IMR-90 (cell line): ENCODE measurements at regions not wholly inside any gene's neighbourhood (a gene's known extent, or its start where the extent isn't known, plus 50 kb on each side); places are given as distances from the start of the nearest gene placed in this dataset.

Experiments
- ATAC-seq: fragments of 200-7000 bp; cut with Tn5 transposase; 2 replicates; pipeline ENCODE4 v1.9.1; 2020; ENCODE audit warnings: low read depth, mild to moderate bottlenecking, moderate library complexity
- BruUV-seq: library from RNA; stranded (reverse); fragments of 400-500 nt; replicated peaks from 2 replicates; lab custom pipeline; 2021; lab: Mats Ljungman, UMichigan
- CTCF ChIA-PET: fragments of 300-600 bp; formaldehyde crosslinking; extraction: SDS; loops from one replicate; lab custom pipeline; 2021; ENCODE audit warnings: antibody characterized with exemption; lab: Yijun Ruan, JAX
- POLR2A ChIA-PET: fragments of 300-600 bp; sonication (Branson Sonifier 250); formaldehyde crosslinking; loops from one replicate; lab custom pipeline; 2022; ENCODE audit warnings: antibody characterized with exemption; ENCODE audit not compliant: unreplicated experiment; lab: Charles Lee
- DNase-seq: peaks from one replicate; pipeline ENCODE4 v3.0.0; 2013
- H2AFZ ChIP-seq: replicated peaks from 2 replicates; pipeline ENCODE3; 2013; ENCODE audit warnings: low read length, mild to moderate bottlenecking; ENCODE audit not compliant: poor library complexity
- H2AK5ac ChIP-seq: 2 replicates; pipeline ENCODE4 v1.6.1; 2013; ENCODE audit warnings: low read depth, low read length, inconsistent platforms
- H2AK9ac ChIP-seq: replicated peaks from 2 replicates; pipeline ENCODE3; 2013; ENCODE audit warnings: mild to moderate bottlenecking, low read depth, low read length, moderate library complexity; ENCODE audit not compliant: poor library complexity
- H2BK120ac ChIP-seq: 2 replicates; pipeline ENCODE4 v1.6.1; 2013; ENCODE audit warnings: low read depth, low read length, inconsistent platforms
- H2BK15ac ChIP-seq: 3 replicates; pipeline ENCODE4 v1.6.1; 2013; ENCODE audit warnings: low read depth, low read length, inconsistent platforms
- H2BK20ac ChIP-seq: 2 replicates; pipeline ENCODE4 v1.6.1; 2013; ENCODE audit warnings: low read depth, mild to moderate bottlenecking, inconsistent platforms, low read length, moderate library complexity
- H2BK5ac ChIP-seq: 2 replicates; pipeline ENCODE4 v1.6.1; 2013; ENCODE audit warnings: mild to moderate bottlenecking, low read depth, low read length, inconsistent platforms; ENCODE audit not compliant: poor library complexity, severe bottlenecking
- H3K14ac ChIP-seq: replicated peaks from 2 replicates; pipeline ENCODE4 v1.6.1; 2013; ENCODE audit warnings: low read depth, low read length, inconsistent platforms
- H3K18ac ChIP-seq: 2 replicates; pipeline ENCODE4 v1.6.1; 2013; ENCODE audit warnings: low read depth, low read length, control low read depth
- H3K23ac ChIP-seq: 2 replicates; pipeline ENCODE4 v1.6.1; 2013; ENCODE audit warnings: low read depth, low read length, inconsistent platforms
- H3K27ac ChIP-seq: 2 replicates; pipeline ENCODE4 v1.5.1; 2013; ENCODE audit warnings: mild to moderate bottlenecking, control low read depth, low read length; ENCODE audit not compliant: insufficient read depth
- H3K27me3 ChIP-seq: 2 replicates; pipeline ENCODE4 v1.6.1; 2013; ENCODE audit warnings: low read length; ENCODE audit not compliant: control insufficient read depth, insufficient read depth
- H3K36me3 ChIP-seq: 2 replicates; pipeline ENCODE4 v1.6.1; 2013; ENCODE audit warnings: low read length, mixed read lengths; ENCODE audit not compliant: control insufficient read depth, insufficient read depth
- H3K4ac ChIP-seq: 2 replicates; pipeline ENCODE4 v1.6.1; 2013; ENCODE audit warnings: low read depth, low read length, inconsistent platforms
- H3K4me1 ChIP-seq: 2 replicates; pipeline ENCODE4 v1.6.1; 2013; ENCODE audit warnings: low read length, mixed read lengths; ENCODE audit not compliant: control insufficient read depth, insufficient read depth
- H3K4me2 ChIP-seq: 2 replicates; pipeline ENCODE4 v1.6.1; 2013; ENCODE audit warnings: low read depth, mild to moderate bottlenecking, control low read depth, low read length, moderate library complexity
- H3K4me3 ChIP-seq: 2 replicates; pipeline ENCODE4 v1.5.1; 2013; ENCODE audit warnings: low read depth, mild to moderate bottlenecking, control low read depth, low read length, moderate library complexity; ENCODE audit not compliant: insufficient read depth
- H3K56ac ChIP-seq: 2 replicates; pipeline ENCODE4 v1.6.1; 2013; ENCODE audit warnings: low read length, inconsistent platforms; ENCODE audit not compliant: insufficient read depth; ENCODE audit errors: extremely low read depth
- H3K79me1 ChIP-seq, 2 experiments: 2 replicates each; pipeline ENCODE4 v1.6.1; 2013; ENCODE audit warnings: low read length in 2 of 2, inconsistent platforms in 1 of 2, low read depth in 1 of 2
- H3K9ac ChIP-seq: 2 replicates; pipeline ENCODE4 v1.6.1; 2013; ENCODE audit warnings: low read depth, low read length, control low read depth
- H3K9me1 ChIP-seq: 2 replicates; pipeline ENCODE4 v1.6.1; 2013; ENCODE audit warnings: low read length, inconsistent platforms; ENCODE audit not compliant: insufficient read depth
- H3K9me3 ChIP-seq: 2 replicates; pipeline ENCODE4 v1.6.1; 2013; ENCODE audit warnings: low read length; ENCODE audit not compliant: control insufficient read depth, insufficient read depth
- H4K20me1 ChIP-seq: 2 replicates; pipeline ENCODE4 v1.6.1; 2013; ENCODE audit warnings: low read length, inconsistent platforms; ENCODE audit not compliant: insufficient read depth
- H4K5ac ChIP-seq: 2 replicates; pipeline ENCODE4 v1.6.1; 2013; ENCODE audit warnings: mild to moderate bottlenecking, low read depth, low read length, control low read depth
- H4K8ac ChIP-seq, 2 experiments: 2 replicates each; pipeline ENCODE4 v1.6.1; 2013; ENCODE audit warnings: low read depth in 2 of 2, low read length in 2 of 2, control low read depth in 1 of 2, inconsistent platforms in 1 of 2
- H4K91ac ChIP-seq: 2 replicates; pipeline ENCODE4 v1.6.1; 2013; ENCODE audit warnings: low read depth, low read length, inconsistent platforms; ENCODE audit not compliant: insufficient read depth
- BHLHE40 ChIP-seq: fragments of 150-350 bp; IDR thresholded peaks from 2 replicates; pipeline ENCODE4 v1.6.1; 2016; ENCODE audit warnings: mild to moderate bottlenecking, low read depth, low read length
- CEBPB ChIP-seq: IDR thresholded peaks from 2 replicates; pipeline ENCODE4 v1.6.1; 2012; ENCODE audit warnings: low read depth, low read length, improper control_type of control experiment
- CHD1 ChIP-seq: IDR thresholded peaks from 2 replicates; pipeline ENCODE4 v1.6.1; 2012; ENCODE audit warnings: low read depth, low read length, improper control_type of control experiment
- CTCF ChIP-seq: conservative IDR thresholded peaks from 2 replicates; pipeline ENCODE4 v1.5.1; 2012; ENCODE audit warnings: mild to moderate bottlenecking, low read depth, low read length, improper control_type of control experiment
- ELK1 ChIP-seq: fragments of 150-350 bp; IDR thresholded peaks from 2 replicates; pipeline ENCODE4 v1.6.1; 2016; ENCODE audit warnings: low read depth, mild to moderate bottlenecking, low read length, moderate library complexity, borderline replicate concordance
- FOS ChIP-seq: fragments of 150-350 bp; IDR thresholded peaks from 2 replicates; pipeline ENCODE4 v1.6.1; 2016; ENCODE audit warnings: low read depth, low read length
- MAFK ChIP-seq: IDR thresholded peaks from 2 replicates; pipeline ENCODE4 v1.6.1; 2012; ENCODE audit warnings: low read depth, low read length, improper control_type of control experiment
- MAZ ChIP-seq: IDR thresholded peaks from 2 replicates; pipeline ENCODE4 v1.6.1; 2012; ENCODE audit warnings: low read depth, mild to moderate bottlenecking, low read length, improper control_type of control experiment, moderate library complexity, borderline replicate concordance
- MXI1 ChIP-seq: IDR thresholded peaks from 2 replicates; pipeline ENCODE4 v1.6.1; 2012; ENCODE audit warnings: low read depth, mild to moderate bottlenecking, low read length, moderate library complexity, borderline replicate concordance
- NFE2L2 ChIP-seq: fragments of 150-350 bp; IDR thresholded peaks from 2 replicates; pipeline ENCODE4 v1.6.1; 2016; ENCODE audit warnings: low read depth, mild to moderate bottlenecking, low read length
- POLR2A ChIP-seq: IDR thresholded peaks from 2 replicates; pipeline ENCODE4 v1.6.1; 2012; ENCODE audit warnings: mild to moderate bottlenecking, low read depth, low read length
- RAD21 ChIP-seq: IDR thresholded peaks from 2 replicates; pipeline ENCODE4 v1.6.1; 2012; ENCODE audit warnings: low read length, improper control_type of control experiment
- SMC3 ChIP-seq: fragments of 150-350 bp; IDR thresholded peaks from 2 replicates; pipeline ENCODE4 v1.6.1; 2016; ENCODE audit warnings: low read depth, mild to moderate bottlenecking, antibody characterized with exemption, low read length, moderate library complexity
- USF2 ChIP-seq: fragments of 150-350 bp; IDR thresholded peaks from 2 replicates; pipeline ENCODE4 v1.6.1; 2017; ENCODE audit warnings: mild to moderate bottlenecking, antibody characterized with exemption, low read length, low read depth
- dilution Hi-C: fragments of 300-500 bp; cut with HindIII; formaldehyde crosslinking; loops from one replicate; pipeline ENCODE4 v1.14.3; 2018; ENCODE audit warnings: low sequenced_read_pairs; ENCODE audit not compliant: unreplicated experiment
- in situ Hi-C: fragments of 300-500 bp; cut with MboI; formaldehyde crosslinking; loops from 3 replicates; pipeline ENCODE4 v1.14.3; 2019; ENCODE audit warnings: low sequenced_read_pairs, inconsistent platforms, mixed read lengths
- intact Hi-C: fragments of 100-400 bp; cut with micrococcal nuclease; formaldehyde crosslinking; loops from 2 replicates; pipeline ENCODE4 v1.10.0; 2022

- dilution Hi-C loops: no loop called here
- Histone ChIP-seq H4K5ac (no peak overlapping the region), H3K14ac (no peak overlapping the region), H2AK9ac (no peak overlapping the region), H3K27ac (no peak overlapping the region), H3K23ac (no peak overlapping the region), H3K36me3 (no peaks in the 10 kb centered on the region), H4K8ac (no peak overlapping the region), H3K4ac (no peak overlapping the region), H4K20me1 (no peaks in the 10 kb centered on the region), H2BK5ac (no peak overlapping the region), H3K56ac (no peak overlapping the region), H2BK120ac (no peak overlapping the region), H4K91ac (no peak overlapping the region), H3K79me1 (no peaks in the 10 kb centered on the region), H2AFZ (no peak overlapping the region), H3K4me3 (no peak overlapping the region), H2AK5ac (no peak overlapping the region), H3K27me3 (no peaks in the 10 kb centered on the region), H3K4me1 (no peaks in the 10 kb centered on the region), H3K9me1 (no peaks in the 10 kb centered on the region), H3K9me3 (no peaks in the 10 kb centered on the region), H3K9ac (no peak overlapping the region), H3K4me2 (no peak overlapping the region), H3K18ac (no peak overlapping the region), H2BK15ac (no peak overlapping the region), H2BK20ac (no peak overlapping the region)
- ATAC-seq (no peak), DNase-seq (no peak)
- no TSS peak for BruUV-seq
- intact Hi-C loops: no loop called here
- CTCF ChIA-PET: interaction anchor here (0.6 kb wide), 1 partner anchor 18 kb away, joined by 3 read pairs; no protein-coding TSS in a partner anchor
- POLR2A ChIA-PET: no interaction called here
- in situ Hi-C loops: no loop called here
- TF ChIP-seq BHLHE40 (no peak), NFE2L2 (no peak), MXI1 (no peak), CTCF (no peak), POLR2A (no peak), MAFK (no peak), CHD1 (no peak), SMC3 (no peak), FOS (no peak), USF2 (no peak), RAD21 (no peak), CEBPB (no peak), MAZ (no peak), ELK1 (no peak)
These were observed 672.1 kb downstream of the GRXCR1 start for GRCh38 chr4:43564591-43564990.
